ENCODE measurements at regions not wholly inside any gene's neighbourhood (a gene's known extent, or its start where the extent isn't known, plus 50 kb on each side); places are given as distances from the start of the nearest gene placed in this dataset.

- no peak for TF ChIP-seq CTCF (IDR thresholded peaks at IDR 0.05)
- no peak for TF ChIP-seq POLR2A (IDR thresholded peaks at IDR 0.05)
These were observed 77.7 kb downstream of the ARF6 start for GRCh38 chr14:49970474-49971147.
